Mucosa of descending colon (tissue), 3 donors: ENCODE measurements at regions not wholly inside any gene's neighbourhood (a gene's known extent, or its start where the extent isn't known, plus 50 kb on each side); places are given as distances from the start of the nearest gene placed in this dataset.
"Not testable (repeated sequence)": the region's sequence is repeated elsewhere in the genome, so short reads cannot be mapped to it uniquely, and the experiment has no call there.

Source experiments
- ATAC-seq: fragments of 200-7000 bp; cut with Tn5 transposase; one replicate; pipeline ENCODE4 v1.9.1; 2020; ENCODE audit warnings: mild to moderate bottlenecking, moderate library complexity
- DNase-seq, 3 donors: peaks; one replicate each; pipeline ENCODE4 v3.0.0-alpha.2; 2020
- H3K36me3 ChIP-seq: fragments of 200-600 bp; one replicate; pipeline ENCODE4 v1.8.0; 2021; ENCODE audit warnings: low read depth, mild to moderate bottlenecking
- H3K4me1 ChIP-seq: fragments of 200-600 bp; one replicate; pipeline ENCODE4 v1.8.0; 2021; ENCODE audit warnings: low read depth, mild to moderate bottlenecking
- H3K4me3 ChIP-seq: fragments of 200-600 bp; one replicate; pipeline ENCODE4 v1.8.0; 2021; ENCODE audit warnings: mild to moderate bottlenecking
- H3K9me3 ChIP-seq: fragments of 200-600 bp; one replicate; pipeline ENCODE4 v1.8.0; 2021; ENCODE audit warnings: mild to moderate bottlenecking
- intact Hi-C, 2 donors: fragments of 100-400 bp; cut with DNase I in 1 of 2; cut with micrococcal nuclease in 1 of 2; formaldehyde crosslinking; loops; one replicate each; pipeline versions ENCODE4 v1.11.0 to v1.11.1; 2022; cut with DNase I, micrococcal nuclease
- TF ChIP-seq, protein P1 (sequence below): fragments of 200-600 bp; IDR thresholded peaks from one replicate; pipeline ENCODE4 v1.8.0; 2022; ENCODE audit warnings: antibody characterized with exemption, mild to moderate bottlenecking
- donor health status: DM: no; HTN: no; CAD: no; lungs with moderate emphysema.
- donor health status: DM: no; HTN: no; CAD: no.
- donor health status: DM: no; HTN: yes; CAD: no.

DNA sequence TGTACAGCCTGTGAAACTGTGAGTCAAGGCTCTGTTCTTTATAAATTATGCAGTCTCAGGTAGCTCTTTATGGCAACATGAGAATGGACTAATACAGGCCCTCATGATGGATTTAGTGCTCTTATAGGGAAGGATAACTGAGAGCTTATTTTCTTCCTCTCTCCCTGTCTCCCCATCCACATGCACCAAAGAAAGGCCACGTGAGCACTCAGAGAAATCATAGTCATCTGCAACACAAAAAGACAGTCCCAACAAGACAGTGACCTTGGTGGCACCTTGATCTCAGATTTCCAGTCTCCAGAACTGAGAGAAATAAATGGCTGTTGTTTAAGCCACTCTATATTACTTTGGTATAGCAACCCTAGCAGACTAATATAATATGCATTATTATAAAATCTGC lies 2133.6 kb upstream of the ACO1 start:
- no peak for ATAC-seq
- Histone ChIP-seq H3K9me3 (no peaks in the 10 kb centered on the region), H3K36me3 (no peaks in the 10 kb centered on the region), H3K4me3 (no peak overlapping the region), H3K4me1 (no peaks in the 10 kb centered on the region)
- intact Hi-C loops: no loop called here
- no peak for DNase-seq
- TF ChIP-seq, protein P1, sequence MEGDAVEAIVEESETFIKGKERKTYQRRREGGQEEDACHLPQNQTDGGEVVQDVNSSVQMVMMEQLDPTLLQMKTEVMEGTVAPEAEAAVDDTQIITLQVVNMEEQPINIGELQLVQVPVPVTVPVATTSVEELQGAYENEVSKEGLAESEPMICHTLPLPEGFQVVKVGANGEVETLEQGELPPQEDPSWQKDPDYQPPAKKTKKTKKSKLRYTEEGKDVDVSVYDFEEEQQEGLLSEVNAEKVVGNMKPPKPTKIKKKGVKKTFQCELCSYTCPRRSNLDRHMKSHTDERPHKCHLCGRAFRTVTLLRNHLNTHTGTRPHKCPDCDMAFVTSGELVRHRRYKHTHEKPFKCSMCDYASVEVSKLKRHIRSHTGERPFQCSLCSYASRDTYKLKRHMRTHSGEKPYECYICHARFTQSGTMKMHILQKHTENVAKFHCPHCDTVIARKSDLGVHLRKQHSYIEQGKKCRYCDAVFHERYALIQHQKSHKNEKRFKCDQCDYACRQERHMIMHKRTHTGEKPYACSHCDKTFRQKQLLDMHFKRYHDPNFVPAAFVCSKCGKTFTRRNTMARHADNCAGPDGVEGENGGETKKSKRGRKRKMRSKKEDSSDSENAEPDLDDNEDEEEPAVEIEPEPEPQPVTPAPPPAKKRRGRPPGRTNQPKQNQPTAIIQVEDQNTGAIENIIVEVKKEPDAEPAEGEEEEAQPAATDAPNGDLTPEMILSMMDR: no peak

DNA sequence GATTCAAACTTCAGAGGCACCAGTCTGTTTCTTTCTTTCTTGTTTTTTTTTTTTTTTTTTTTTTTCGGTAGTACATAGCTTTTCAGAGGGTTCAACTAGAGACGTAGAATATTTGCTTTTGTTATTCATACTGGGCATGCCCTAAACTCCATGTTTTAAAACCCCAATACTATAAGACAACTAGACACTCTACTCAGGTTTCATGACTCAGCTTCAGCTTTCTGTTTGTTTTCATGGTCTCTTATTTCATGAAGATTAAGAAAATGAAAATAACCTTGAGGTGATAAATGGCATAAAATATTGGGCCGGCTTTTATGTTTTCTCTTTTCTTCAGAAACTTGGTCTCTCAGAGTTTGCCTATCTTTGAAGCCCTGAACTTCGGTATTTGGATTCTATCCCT lies 2126.3 kb upstream of the ACO1 start:
- Histone ChIP-seq H3K4me3 (no peak overlapping the region), H3K36me3 (no peaks in the 10 kb centered on the region), H3K4me1 (no peaks in the 10 kb centered on the region), H3K9me3 (peaks cover 3% of the 10 kb centered on the region)
- ATAC-seq: no peak
- TF ChIP-seq, protein P1: no peak
- intact Hi-C loops: no loop called here
- DNase-seq: no peak

DNA sequence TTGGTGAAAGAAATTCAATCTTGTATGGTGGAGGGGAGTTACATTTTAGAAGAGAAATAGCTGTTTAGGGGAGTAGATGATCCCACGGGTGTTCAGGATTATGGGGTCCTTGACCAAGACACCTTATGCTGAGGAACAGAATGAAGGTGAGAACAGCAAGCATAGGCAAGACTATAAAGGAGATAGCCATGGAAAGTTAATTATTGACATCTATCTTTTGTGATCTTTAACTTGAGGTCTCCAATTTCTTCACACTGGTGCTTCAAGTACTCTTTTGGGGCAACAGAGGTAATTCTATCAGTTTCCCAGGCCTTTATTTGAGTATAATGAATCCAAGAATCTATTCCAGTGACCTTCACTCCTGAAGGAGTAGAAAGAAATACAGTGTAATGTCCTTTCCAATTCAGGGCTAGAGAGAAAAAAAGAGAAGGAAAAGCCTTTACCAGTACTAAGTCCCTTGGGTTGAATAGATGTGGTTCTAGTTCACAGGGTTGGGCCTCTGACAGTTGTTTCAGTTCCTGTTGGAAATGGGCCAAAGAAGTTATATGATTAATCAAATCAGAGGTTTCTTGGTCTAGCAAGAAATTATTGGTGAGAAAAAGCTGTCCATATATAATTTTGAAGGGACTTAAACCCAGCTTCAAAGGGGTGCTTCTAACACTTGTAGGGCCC lies 2104.1 kb upstream of the ACO1 start:
- intact Hi-C loops: no loop called here
- TF ChIP-seq, protein P1: no peak
- no peaks in the 10 kb centered on the region for H3K4me1 ChIP-seq

DNA sequence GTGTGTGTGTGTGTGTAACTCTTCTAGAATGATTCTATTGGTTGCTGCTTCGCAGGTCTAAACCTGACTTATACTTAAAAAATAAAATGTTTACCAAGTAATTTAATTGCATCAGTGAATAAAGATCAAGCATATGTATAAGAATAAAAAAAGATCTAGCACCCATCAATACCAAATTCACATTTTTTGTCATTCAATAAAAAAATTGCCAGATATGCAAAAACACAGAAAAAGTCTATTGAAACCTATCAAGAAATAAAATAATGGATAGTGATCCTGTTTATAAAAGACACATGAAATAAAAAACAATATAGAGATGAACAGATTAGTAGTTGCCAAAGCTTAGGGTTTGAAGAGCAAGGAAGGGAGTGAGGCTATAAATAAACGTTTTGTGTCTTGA lies 2095.0 kb upstream of the ACO1 start:
- Histone ChIP-seq H3K4me3 (no peak overlapping the region), H3K36me3 (no peaks in the 10 kb centered on the region), H3K9me3 (no peaks in the 10 kb centered on the region), H3K4me1 (no peaks in the 10 kb centered on the region)
- DNase-seq (no peak), ATAC-seq (no peak)
- TF ChIP-seq, protein P1: no peak
- intact Hi-C loops: no loop called here

More for the DNA sequence above, 2104.1 kb upstream of the ACO1 start:
- Histone ChIP-seq H3K4me3 (no peak overlapping the region), H3K36me3 (no peaks in the 10 kb centered on the region), H3K9me3 (no peaks in the 10 kb centered on the region)
- no peak for DNase-seq
- ATAC-seq: no peak

GRCh38 chr9:30292026-30292425 lies 2092.4 kb upstream of the ACO1 start:
- intact Hi-C loops, ATAC-seq, H3K36me3 ChIP-seq, H3K9me3 ChIP-seq, H3K4me1 ChIP-seq, H3K4me3 ChIP-seq, DNase-seq: not testable (repeated sequence)

DNA sequence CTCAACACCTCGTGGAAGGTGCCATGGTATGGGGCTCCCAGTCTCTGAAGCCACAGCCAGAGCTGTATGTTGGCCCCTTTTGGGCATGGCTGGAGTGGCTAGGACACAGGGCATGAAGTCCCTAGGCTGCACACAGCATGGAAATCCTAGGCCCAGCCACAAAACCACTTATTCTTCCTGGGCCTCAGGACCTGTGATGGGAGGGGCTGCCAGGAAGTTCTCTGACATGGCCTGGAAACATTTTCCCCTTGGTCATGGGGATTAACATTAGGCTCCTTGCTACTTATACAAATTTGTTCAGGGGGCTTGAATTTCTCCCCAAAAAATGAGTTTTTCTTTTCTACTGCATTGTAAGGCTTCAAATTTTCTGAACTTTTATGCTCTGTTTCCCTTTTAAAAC lies 2091.2 kb upstream of the ACO1 start:
- Histone ChIP-seq H3K9me3 (no peaks in the 10 kb centered on the region), H3K4me3 (no peak overlapping the region), H3K36me3 (no peaks in the 10 kb centered on the region), H3K4me1 (no peaks in the 10 kb centered on the region)
- DNase-seq (no peak), ATAC-seq (no peak)
- TF ChIP-seq, protein P1: no peak
- intact Hi-C loops: no loop called here
